Cardiac fibroblast (primary cell): ENCODE measurements at regions not wholly inside any gene's neighbourhood (a gene's known extent, or its start where the extent isn't known, plus 50 kb on each side); places are given as distances from the start of the nearest gene placed in this dataset.
"Not testable (repeated sequence)": the region's sequence is repeated elsewhere in the genome, so short reads cannot be mapped to it uniquely, and the experiment has no call there.

ENCODE experiments used
- DNase-seq, 2 donors: peaks; one replicate each; pipeline versions ENCODE4 v3.0.0 to v3.0.0-alpha.2; 2010; ENCODE audit warnings: low read depth in 2 of 2
- H3K4me3 ChIP-seq, 2 donors: replicated peaks in 1 of 2; 1 replicate in 1 of 2; 2 replicates in 1 of 2; pipeline ENCODE4 v1.5.1; 2011; ENCODE audit warnings: low read depth in 2 of 2, low read length in 2 of 2, mild to moderate bottlenecking in 2 of 2, moderate library complexity in 1 of 2
- TF ChIP-seq, protein P1 (sequence below): IDR thresholded peaks from one replicate; pipeline ENCODE4 v1.5.1; 2011; ENCODE audit warnings: low read depth, mild to moderate bottlenecking, low read length, inconsistent platforms

DNA sequence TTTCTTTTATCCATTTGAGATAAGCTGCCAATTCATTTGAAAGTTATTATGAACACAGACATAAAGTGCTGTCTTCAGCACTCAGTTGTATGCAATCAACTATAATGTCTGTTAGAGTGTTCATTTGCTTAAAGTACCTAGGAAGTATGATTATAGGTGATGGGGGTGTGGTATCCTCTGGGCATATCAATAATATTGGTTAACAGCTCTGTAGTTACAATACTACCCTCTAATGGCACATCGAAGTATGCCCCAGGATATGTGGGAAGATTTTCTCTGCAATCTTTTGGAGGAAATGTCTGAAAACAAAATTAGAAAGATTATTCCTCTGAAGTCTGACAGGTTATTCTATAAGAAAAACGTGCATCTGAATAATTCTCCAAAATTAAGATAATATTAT lies 429.7 kb downstream of the ARL4A start:
- H3K4me3 ChIP-seq = no peak overlapping the region
- TF ChIP-seq, protein P1, sequence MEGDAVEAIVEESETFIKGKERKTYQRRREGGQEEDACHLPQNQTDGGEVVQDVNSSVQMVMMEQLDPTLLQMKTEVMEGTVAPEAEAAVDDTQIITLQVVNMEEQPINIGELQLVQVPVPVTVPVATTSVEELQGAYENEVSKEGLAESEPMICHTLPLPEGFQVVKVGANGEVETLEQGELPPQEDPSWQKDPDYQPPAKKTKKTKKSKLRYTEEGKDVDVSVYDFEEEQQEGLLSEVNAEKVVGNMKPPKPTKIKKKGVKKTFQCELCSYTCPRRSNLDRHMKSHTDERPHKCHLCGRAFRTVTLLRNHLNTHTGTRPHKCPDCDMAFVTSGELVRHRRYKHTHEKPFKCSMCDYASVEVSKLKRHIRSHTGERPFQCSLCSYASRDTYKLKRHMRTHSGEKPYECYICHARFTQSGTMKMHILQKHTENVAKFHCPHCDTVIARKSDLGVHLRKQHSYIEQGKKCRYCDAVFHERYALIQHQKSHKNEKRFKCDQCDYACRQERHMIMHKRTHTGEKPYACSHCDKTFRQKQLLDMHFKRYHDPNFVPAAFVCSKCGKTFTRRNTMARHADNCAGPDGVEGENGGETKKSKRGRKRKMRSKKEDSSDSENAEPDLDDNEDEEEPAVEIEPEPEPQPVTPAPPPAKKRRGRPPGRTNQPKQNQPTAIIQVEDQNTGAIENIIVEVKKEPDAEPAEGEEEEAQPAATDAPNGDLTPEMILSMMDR = peak; percentile 54
- peak; percentile 27 to 50 for DNase-seq

DNA sequence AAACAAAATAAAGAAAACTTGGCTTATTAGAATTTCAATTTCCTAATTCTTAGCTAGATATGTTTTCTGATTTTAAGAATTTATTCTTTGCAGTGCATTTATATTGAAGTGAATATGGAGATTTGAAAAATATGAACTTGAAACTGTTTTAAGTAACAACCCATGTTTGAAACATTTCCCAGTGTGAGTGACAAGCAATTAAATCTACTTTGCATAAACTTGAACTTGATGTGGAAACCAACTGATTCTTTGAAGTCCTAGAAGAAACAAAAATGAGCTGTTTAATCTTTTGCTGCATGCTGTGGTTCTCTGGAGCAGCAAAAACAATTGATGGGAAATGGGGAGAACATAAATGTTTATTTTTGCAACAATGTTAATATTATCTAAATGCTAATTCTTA lies 430.2 kb downstream of the ARL4A start:
- H3K4me3 ChIP-seq = no peak overlapping the region
- DNase-seq = no peak
- TF ChIP-seq, protein P1 = no peak

DNA sequence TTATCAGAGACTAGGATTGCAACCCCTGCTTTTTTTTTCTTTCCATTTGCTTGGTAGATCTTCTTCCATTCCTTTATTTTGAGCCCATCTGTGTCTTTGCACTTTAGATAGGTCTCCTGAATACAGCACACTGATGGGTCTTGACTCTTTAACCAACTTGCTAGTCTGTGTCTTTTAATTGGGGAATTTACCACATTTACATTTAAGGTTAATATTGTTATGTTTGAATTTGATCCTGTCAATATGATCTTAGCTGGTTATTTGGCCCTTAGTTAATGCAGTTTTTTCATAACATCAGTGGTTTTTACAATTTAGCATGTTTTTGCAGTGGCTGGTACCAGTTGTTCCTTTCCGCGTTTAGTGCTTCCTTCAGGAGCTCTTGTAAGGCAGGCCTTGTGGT lies 437.2 kb downstream of the ARL4A start:
- not testable (repeated sequence) for DNase-seq, H3K4me3 ChIP-seq

DNA sequence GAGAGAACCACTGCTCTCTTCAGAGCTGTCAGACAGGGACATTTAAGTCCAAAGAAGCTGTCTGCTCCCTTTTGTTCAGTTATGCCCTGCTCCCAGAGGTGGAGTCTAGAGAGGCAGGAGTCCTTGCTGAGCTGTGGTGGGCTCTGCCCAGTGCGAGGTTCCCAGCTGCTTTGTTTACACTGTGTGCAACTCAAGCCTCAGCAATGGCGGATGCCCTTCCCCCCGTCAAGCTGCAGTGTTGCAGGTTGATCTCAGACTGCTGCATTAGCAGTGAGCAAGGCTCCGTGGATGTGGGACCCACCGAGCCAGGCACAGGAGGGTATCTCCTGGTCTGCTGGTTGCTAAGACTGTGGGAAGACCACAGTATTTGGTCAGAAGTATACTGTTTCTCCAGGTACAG lies 438.9 kb downstream of the ARL4A start:
- no peak for DNase-seq
- TF ChIP-seq, protein P1 = no peak
- no peak overlapping the region for H3K4me3 ChIP-seq

DNA sequence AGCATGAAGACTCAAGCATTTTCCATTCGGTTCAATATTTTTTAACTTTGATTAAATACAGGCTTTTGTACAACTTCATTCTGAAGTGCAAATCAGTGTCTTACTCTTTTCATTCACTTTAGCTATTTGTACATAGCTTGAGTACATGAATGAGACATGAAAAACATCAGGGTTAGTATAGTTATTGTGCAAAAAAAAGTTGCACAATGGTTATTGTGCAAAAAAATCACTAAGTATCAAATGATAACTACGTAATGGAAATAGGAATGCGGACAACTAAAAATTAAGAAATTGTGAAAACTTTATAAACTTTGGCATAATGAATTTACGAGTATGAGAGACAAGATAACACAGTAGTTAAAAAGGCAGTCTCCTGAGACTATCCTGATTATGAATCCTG lies 442.9 kb downstream of the ARL4A start:
- TF ChIP-seq, protein P1 = no peak
- DNase-seq = no peak
- no peak overlapping the region for H3K4me3 ChIP-seq

DNA sequence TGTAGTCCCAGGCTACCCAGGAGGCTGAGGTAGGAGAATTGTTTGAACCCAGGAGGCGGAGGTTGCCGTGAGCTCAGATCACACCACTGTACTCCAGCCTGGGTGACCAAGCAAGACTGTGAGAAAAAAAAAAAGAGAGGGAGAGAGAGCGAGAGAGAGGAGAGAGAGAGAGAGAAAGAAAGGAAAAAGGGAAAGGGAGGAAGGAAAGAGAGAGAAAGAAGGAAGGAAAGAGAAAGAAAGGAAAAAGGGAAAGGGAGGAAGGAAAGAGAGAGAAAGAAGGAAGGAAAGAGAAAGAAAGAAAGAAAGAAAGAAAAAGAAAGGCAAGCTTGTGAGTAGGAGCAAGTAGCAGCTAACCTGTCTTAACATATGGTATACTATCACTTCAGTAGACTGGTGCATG lies 443.5 kb downstream of the ARL4A start:
- not testable (repeated sequence) for H3K4me3 ChIP-seq, DNase-seq

DNA sequence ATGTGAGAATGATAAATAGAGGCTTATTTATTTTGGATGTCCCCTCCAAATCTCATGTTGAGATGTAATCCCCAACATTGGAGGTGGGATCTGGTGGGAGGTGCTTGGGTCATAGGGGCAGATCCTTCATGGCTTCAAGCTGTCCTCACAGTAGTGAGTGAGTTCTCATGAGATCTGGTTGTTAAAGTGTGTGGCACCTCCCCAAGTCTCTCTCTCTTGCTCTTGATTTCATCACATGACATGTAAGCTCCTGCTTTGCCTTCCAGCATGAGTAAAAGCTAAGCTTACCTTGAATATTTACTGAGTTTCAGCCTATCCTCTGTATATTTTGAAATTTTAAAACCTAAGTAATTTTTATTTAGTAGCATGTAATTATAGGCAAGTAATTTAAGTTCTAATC lies 444.9 kb downstream of the ARL4A start:
- no peak overlapping the region for H3K4me3 ChIP-seq
- TF ChIP-seq, protein P1 = no peak
- no peak for DNase-seq

DNA sequence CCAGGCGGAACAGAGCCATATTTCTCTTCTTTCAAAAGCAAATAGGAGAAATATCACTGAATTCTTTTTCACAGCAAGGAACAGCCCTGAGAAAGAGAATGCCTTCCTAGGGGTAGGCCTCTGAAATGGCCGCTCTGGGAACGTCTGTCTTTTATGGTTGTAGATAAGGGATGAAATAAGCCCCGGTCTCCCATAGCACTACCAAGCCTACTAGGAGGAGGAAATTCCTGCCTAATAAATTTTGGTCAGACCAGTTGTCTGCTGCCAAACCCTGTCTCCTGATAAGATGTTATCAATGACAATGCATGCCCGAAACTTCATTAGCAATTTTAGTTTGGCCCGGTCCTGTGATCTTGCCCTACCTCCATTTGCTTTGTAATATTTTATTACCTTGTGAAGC lies 448.9 kb downstream of the ARL4A start:
- DNase-seq, H3K4me3 ChIP-seq: not testable (repeated sequence)

DNA sequence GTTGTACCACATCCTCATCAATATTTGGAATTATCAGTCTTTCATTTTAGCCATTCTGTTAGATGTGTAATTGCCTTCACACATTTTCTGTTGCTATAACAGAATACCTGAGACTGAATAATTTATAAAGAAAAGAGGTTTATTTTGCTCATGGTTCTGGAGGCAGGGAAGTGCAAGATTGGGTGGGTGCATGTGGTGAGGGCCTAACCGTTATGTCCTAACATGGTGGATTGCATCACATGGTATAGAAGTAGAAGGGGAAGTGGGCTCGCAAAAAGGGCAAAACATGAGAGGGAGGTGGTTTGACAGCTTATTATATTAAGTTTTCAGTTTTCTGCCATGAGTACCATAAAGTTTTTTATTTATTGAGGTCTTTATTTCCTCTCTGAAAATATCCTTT lies 452.0 kb downstream of the ARL4A start:
- TF ChIP-seq, protein P1 = no peak
- no peak for DNase-seq
- H3K4me3 ChIP-seq = no peak overlapping the region
